Ishikawa (cell line): ENCODE measurements at regions not wholly inside any gene's neighbourhood (a gene's known extent, or its start where the extent isn't known, plus 50 kb on each side); places are given as distances from the start of the nearest gene placed in this dataset.

Experiments used
- RAD21 ChIP-seq: IDR thresholded peaks from 2 replicates; pipeline ENCODE4 v1.6.1; 2012; ENCODE audit warnings: low read depth
- TF ChIP-seq, protein P1 (sequence below): IDR thresholded peaks from 2 replicates; pipeline ENCODE4 v1.6.1; 2012

DNA sequence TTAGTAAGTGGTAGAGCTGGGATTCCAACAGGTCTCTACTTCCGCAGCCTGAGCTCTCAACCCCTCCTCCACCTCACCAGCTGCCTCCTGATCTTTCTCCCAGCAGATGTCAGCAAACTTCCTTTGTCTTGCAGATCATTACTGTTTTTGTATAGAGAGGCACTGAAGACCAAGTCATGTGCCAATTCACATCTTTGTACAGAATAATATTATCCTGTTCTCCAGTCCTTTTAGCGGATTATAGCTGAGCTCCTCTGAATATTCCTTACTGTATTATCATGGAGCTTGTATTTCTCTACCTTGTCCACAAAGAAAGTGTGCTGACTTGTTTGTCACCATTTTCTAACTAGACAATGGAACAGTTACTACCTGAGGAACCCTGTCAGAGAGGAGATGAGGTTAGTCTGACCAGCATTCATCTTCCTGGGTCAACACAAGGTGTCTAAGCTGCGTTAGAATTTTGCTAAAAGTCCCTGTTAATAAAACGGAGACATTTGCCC is 142.3 kb upstream of the ARHGAP5 start:
- TF ChIP-seq RAD21 = peak; percentile 47; the same call in 1 of the 2 replicates
- TF ChIP-seq, protein P1, sequence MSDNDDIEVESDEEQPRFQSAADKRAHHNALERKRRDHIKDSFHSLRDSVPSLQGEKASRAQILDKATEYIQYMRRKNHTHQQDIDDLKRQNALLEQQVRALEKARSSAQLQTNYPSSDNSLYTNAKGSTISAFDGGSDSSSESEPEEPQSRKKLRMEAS = no peak
